Smooth muscle cell (in vitro differentiated cells): ENCODE measurements at regions not wholly inside any gene's neighbourhood (a gene's known extent, or its start where the extent isn't known, plus 50 kb on each side); places are given as distances from the start of the nearest gene placed in this dataset.

Source experiments
- DNase-seq: peaks from one replicate; lab custom pipeline; 2025; ENCODE audit not compliant: unreplicated experiment; lab: John Stamatoyannopoulos, UW
- H2AFZ ChIP-seq: fragments of 200-600 bp; sonication (generic); 2 replicates; pipeline ENCODE4 v1.6.0; 2016; ENCODE audit warnings: antibody characterized with exemption, low read depth, mild to moderate bottlenecking
- H3F3A ChIP-seq: fragments of 200-600 bp; sonication (generic); 2 replicates; pipeline ENCODE4 v1.6.0; 2017; ENCODE audit warnings: antibody characterized with exemption, low read depth
- H3K27ac ChIP-seq: fragments of 200-600 bp; sonication (generic); 2 replicates; pipeline ENCODE4 v1.5.1; 2016; ENCODE audit warnings: low read depth, mild to moderate bottlenecking
- H3K27me3 ChIP-seq: fragments of 200-600 bp; sonication (generic); 2 replicates; pipeline ENCODE4 v1.6.1; 2016; ENCODE audit warnings: low read depth, mild to moderate bottlenecking
- H3K36me3 ChIP-seq: fragments of 200-600 bp; sonication (generic); 2 replicates; pipeline ENCODE4 v1.5.1; 2016; ENCODE audit warnings: low read depth
- H3K4me1 ChIP-seq: fragments of 200-600 bp; sonication (generic); 2 replicates; pipeline ENCODE4 v1.5.1; 2016; ENCODE audit warnings: low read depth
- H3K4me2 ChIP-seq: fragments of 200-600 bp; sonication (generic); 2 replicates; pipeline ENCODE4 v1.6.0; 2016; ENCODE audit warnings: mild to moderate bottlenecking
- H3K4me3 ChIP-seq: fragments of 200-600 bp; sonication (generic); 2 replicates; pipeline ENCODE4 v1.5.1; 2016; ENCODE audit warnings: mild to moderate bottlenecking
- H3K79me2 ChIP-seq: fragments of 200-600 bp; sonication (generic); 2 replicates; pipeline ENCODE4 v1.6.0; 2016; ENCODE audit warnings: low read depth, mild to moderate bottlenecking
- H3K9ac ChIP-seq: fragments of 200-600 bp; sonication (generic); 2 replicates; pipeline ENCODE4 v1.6.0; 2016; ENCODE audit warnings: low read depth
- H3K9me3 ChIP-seq: fragments of 200-600 bp; sonication (generic); replicated peaks from 2 replicates; pipeline ENCODE4 v1.5.1; 2016; ENCODE audit warnings: low read depth
- H4K20me1 ChIP-seq: fragments of 200-600 bp; sonication (generic); 2 replicates; pipeline ENCODE4 v1.6.0; 2016; ENCODE audit warnings: low read depth
- CTCF ChIP-seq: fragments of 200-600 bp; sonication (generic); IDR thresholded peaks from 2 replicates; pipeline ENCODE4 v1.5.1; 2017; ENCODE audit warnings: borderline replicate concordance, mild to moderate bottlenecking, antibody characterized with exemption; ENCODE audit not compliant: insufficient read depth, poor library complexity, severe bottlenecking
- WGBS: methylation state at CpG from one replicate; pipeline ENCODE4 v1.1.7; 2016; ENCODE audit warnings: low lambda C conversion rate; 5-methylcytosine and 5-hydroxymethylcytosine counted together

- no peaks in the 10 kb centered on the region for H4K20me1 ChIP-seq
- no peak for TF ChIP-seq CTCF
- 57% methylated on average over 18 of the region's 18 CpGs for WGBS
- H3K4me3 ChIP-seq, result no peak overlapping the region
- H3K79me2 ChIP-seq, result no peaks in the 10 kb centered on the region
- H3K9me3 ChIP-seq, result no peaks in the 10 kb centered on the region
- no peaks in the 10 kb centered on the region for H3F3A ChIP-seq
- DNase-seq, result no peak
- H3K27ac ChIP-seq, result no peak overlapping the region
- H2AFZ ChIP-seq, result peak overlapping the region; percentile 14
- no peak overlapping the region for H3K9ac ChIP-seq
- H3K4me2 ChIP-seq, result peak overlapping the region; percentile 22
- peaks cover 4% of the 10 kb centered on the region for H3K4me1 ChIP-seq
- H3K36me3 ChIP-seq, result no peaks in the 10 kb centered on the region
- no peaks in the 10 kb centered on the region for H3K27me3 ChIP-seq
These were observed 269.8 kb downstream of the GADD45G start for GRCh38 chr9:89874351-89875321.

DNA sequence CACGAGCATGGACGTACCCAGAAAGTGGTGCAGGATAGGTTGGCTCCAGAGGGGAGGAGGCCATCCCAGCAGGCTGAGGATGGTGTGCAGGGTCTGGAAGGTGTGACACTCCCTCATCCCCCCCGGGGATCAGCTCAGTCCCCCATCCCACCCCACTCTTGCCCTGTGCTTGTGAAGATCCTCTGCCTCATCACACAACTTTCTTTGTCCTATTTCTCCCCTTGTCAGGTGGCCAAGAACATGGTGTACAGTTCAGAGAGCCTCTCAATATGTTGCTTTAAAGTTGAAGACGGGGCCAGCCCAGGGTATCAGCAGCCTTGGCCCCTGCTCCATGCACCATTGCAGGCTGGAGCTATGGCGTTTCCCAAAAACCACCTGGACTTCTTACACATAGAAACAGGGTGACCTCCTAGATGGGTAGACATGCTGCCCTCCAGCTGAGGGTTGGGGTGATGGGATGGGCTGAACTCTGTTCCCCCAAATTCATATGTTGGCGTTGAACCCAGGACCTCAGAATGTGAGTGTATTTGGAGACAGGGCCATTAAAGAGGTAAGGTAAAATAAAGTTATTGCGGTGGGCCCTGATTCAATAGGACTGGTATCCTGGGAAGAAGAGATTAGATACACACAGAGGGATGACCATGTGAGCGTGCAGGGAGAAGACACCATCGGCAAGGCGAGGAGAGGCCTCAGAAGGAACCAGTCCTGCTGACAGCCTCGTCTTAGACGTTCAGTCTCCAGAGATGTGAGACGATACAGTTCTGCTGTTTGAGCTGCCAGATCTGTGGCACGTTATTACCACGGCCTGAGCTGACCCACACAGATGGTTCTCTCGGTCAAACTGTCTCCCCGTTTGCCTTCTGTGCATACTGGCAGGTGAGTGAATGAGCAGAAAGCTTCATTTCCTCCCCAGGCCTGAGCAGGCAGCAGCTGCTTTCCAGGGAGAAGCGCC lies 272.5 kb downstream of the GADD45G start:
- H3K36me3 ChIP-seq, result no peaks in the 10 kb centered on the region
- no peaks in the 10 kb centered on the region for H3F3A ChIP-seq
- TF ChIP-seq CTCF, result no peak
- H3K27me3 ChIP-seq, result no peaks in the 10 kb centered on the region
- no peak overlapping the region for H3K4me3 ChIP-seq
- no peak overlapping the region for H3K9ac ChIP-seq
- no peaks in the 10 kb centered on the region for H3K79me2 ChIP-seq
- H4K20me1 ChIP-seq, result no peaks in the 10 kb centered on the region
- H3K9me3 ChIP-seq, result no peaks in the 10 kb centered on the region
- H3K27ac ChIP-seq, result no peak overlapping the region
- no peak overlapping the region for H3K4me2 ChIP-seq
- H3K4me1 ChIP-seq, result peaks cover 4% of the 10 kb centered on the region
- H2AFZ ChIP-seq, result no peak overlapping the region
- WGBS, result 80% methylated on average over 18 of the region's 18 CpGs
- no peak for DNase-seq

DNA sequence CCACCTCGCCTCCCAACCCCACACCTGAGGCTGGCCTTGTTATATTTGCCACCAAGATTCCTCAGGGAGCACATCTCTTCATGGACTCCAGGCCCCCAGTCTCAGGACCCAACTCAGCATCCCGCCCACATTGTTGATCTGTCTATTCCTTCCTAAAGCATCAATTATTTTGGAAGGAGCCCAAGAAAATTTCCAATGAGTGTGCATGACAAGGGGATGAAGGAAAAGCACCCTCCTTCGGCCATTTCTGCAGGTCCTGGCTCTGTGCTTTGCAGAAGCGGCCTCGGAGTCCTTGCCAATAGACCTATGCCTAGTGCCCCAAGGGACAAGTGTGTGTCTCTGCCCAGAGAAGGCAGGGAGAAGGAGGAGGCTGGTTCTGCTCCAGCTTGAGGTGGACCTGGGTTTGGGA lies 273.2 kb downstream of the GADD45G start:
- peaks cover 4% of the 10 kb centered on the region for H3K4me1 ChIP-seq
- no peak overlapping the region for H3K4me2 ChIP-seq
- no peak overlapping the region for H3K27ac ChIP-seq
- H3K79me2 ChIP-seq, result no peaks in the 10 kb centered on the region
- H3K36me3 ChIP-seq, result no peaks in the 10 kb centered on the region
- H3K4me3 ChIP-seq, result no peak overlapping the region
- H3F3A ChIP-seq, result no peaks in the 10 kb centered on the region
- no peaks in the 10 kb centered on the region for H4K20me1 ChIP-seq
- H3K27me3 ChIP-seq, result no peaks in the 10 kb centered on the region
- H3K9ac ChIP-seq, result no peak overlapping the region
- H3K9me3 ChIP-seq, result no peaks in the 10 kb centered on the region
- no peak for DNase-seq
- TF ChIP-seq CTCF, result no peak
- WGBS, result 88% methylated on average over 5 of the region's 5 CpGs
- no peak overlapping the region for H2AFZ ChIP-seq
